Fibroblast of skin of left biceps (primary cell): ENCODE measurements at regions not wholly inside any gene's neighbourhood (a gene's known extent, or its start where the extent isn't known, plus 50 kb on each side); places are given as distances from the start of the nearest gene placed in this dataset.

Source experiments
- DNase-seq, 2 experiments: peaks; one replicate each; pipeline ENCODE4 v3.0.0-alpha.2; 2013; ENCODE audit warnings: low read depth in 2 of 2

GRCh38 chr18:66749481-66750035 lies 145.7 kb upstream of the CDH19 start:
- DNase-seq = no peak

- DNase-seq = no peak
Measured at GRCh38 chr18:66749030-66749429, 145.1 kb upstream of the CDH19 start.

GRCh38 chr18:66742832-66743231 lies 138.9 kb upstream of the CDH19 start:
- no peak for DNase-seq

- DNase-seq = no peak
Measured at GRCh38 chr18:66735933-66736332, 132.0 kb upstream of the CDH19 start.

- no peak for DNase-seq
Measured at GRCh38 chr18:66734451-66734850, 130.6 kb upstream of the CDH19 start.

GRCh38 chr18:66731890-66732289 lies 128.0 kb upstream of the CDH19 start:
- no peak for DNase-seq

- no peak for DNase-seq
Measured at GRCh38 chr18:66729442-66730239, 125.8 kb upstream of the CDH19 start.

- no peak for DNase-seq
Measured at GRCh38 chr18:66728951-66729350, 125.1 kb upstream of the CDH19 start.

- DNase-seq = no peak
Measured at GRCh38 chr18:66727991-66728390, 124.1 kb upstream of the CDH19 start.

- DNase-seq = no peak
Measured at GRCh38 chr18:66724664-66725356, 120.9 kb upstream of the CDH19 start.

- no peak for DNase-seq
Measured at GRCh38 chr18:66722671-66723070, 118.8 kb upstream of the CDH19 start.

- no peak for DNase-seq
Measured at GRCh38 chr18:66708646-66709045, 104.8 kb upstream of the CDH19 start.

GRCh38 chr18:66707473-66707872 lies 103.6 kb upstream of the CDH19 start:
- DNase-seq = no peak

- DNase-seq = no peak
Measured at GRCh38 chr18:66695281-66695680, 91.4 kb upstream of the CDH19 start.

GRCh38 chr18:66694852-66695251 lies 91.0 kb upstream of the CDH19 start:
- DNase-seq = no peak

GRCh38 chr18:66687635-66688034 lies 83.7 kb upstream of the CDH19 start:
- no peak for DNase-seq

GRCh38 chr18:66682855-66683322 lies 79.0 kb upstream of the CDH19 start:
- no peak for DNase-seq

- no peak for DNase-seq
Measured at GRCh38 chr18:66676699-66677098, 72.8 kb upstream of the CDH19 start.

- no peak for DNase-seq
Measured at GRCh38 chr18:66674286-66674685, 70.4 kb upstream of the CDH19 start.

- no peak for DNase-seq
Measured at GRCh38 chr18:66668706-66669105, 64.8 kb upstream of the CDH19 start.

GRCh38 chr18:66662632-66663031 lies 58.7 kb upstream of the CDH19 start:
- DNase-seq = no peak

- no peak for DNase-seq
Measured at GRCh38 chr18:66655407-66655806, 51.5 kb upstream of the CDH19 start.
